ENCODE measurements at regions not wholly inside any gene's neighbourhood (a gene's known extent, or its start where the extent isn't known, plus 50 kb on each side); places are given as distances from the start of the nearest gene placed in this dataset.

GRCh38 chr6:82017773-82018172 lies 229.8 kb downstream of the IBTK start:
- TF ChIP-seq SUZ12 (IDR thresholded peaks at IDR 0.05) (no peak), FOXM1 (IDR thresholded peaks at IDR 0.05; ENCODE audit: borderline replicate concordance) (no peak), FOXA1 (IDR thresholded peaks at IDR 0.05) (no peak)
